ENCODE measurements at regions not wholly inside any gene's neighbourhood (a gene's known extent, or its start where the extent isn't known, plus 50 kb on each side); places are given as distances from the start of the nearest gene placed in this dataset.
"Not testable (repeated sequence)": the region's sequence is repeated elsewhere in the genome, so short reads cannot be mapped to it uniquely, and the experiment has no call there.

DNA sequence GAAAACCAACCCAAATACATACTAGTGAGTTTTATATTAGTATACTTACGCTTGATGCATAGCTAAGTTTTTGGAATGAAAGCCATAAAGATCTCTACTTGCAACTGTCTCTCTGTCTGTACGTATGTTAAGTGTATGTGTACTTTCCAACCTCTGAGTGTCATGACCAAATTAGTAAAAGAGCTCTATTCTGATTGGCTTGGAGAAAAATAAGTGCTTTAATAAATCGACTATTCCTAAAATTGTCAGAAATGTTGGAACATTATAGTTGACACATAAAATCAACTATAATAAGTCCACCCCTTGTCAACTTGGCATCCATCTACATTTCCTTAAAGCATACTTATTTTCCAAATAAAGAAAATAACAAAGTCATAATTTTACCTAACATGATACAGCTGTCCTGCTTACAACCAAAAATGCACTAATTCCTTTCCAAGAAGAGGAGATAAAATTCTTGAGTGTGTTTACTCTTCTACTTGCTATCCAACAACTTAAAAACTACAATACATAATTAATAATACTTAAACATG is 507.4 kb upstream of the ATP2B1 start:
- H3K9me3 ChIP-seq (ENCODE audit: insufficient read depth, low read length) = no peaks in the 10 kb centered on the region
- H3K9ac ChIP-seq (ENCODE audit: low read length) = no peak overlapping the region
- no peaks in the 10 kb centered on the region for H3K36me3 ChIP-seq (ENCODE audit: low read length)
- TF ChIP-seq, protein P1, sequence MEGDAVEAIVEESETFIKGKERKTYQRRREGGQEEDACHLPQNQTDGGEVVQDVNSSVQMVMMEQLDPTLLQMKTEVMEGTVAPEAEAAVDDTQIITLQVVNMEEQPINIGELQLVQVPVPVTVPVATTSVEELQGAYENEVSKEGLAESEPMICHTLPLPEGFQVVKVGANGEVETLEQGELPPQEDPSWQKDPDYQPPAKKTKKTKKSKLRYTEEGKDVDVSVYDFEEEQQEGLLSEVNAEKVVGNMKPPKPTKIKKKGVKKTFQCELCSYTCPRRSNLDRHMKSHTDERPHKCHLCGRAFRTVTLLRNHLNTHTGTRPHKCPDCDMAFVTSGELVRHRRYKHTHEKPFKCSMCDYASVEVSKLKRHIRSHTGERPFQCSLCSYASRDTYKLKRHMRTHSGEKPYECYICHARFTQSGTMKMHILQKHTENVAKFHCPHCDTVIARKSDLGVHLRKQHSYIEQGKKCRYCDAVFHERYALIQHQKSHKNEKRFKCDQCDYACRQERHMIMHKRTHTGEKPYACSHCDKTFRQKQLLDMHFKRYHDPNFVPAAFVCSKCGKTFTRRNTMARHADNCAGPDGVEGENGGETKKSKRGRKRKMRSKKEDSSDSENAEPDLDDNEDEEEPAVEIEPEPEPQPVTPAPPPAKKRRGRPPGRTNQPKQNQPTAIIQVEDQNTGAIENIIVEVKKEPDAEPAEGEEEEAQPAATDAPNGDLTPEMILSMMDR (IDR thresholded peaks at IDR 0.05; ENCODE audit: insufficient read depth, low read length, poor library complexity, severe bottlenecking) = no peak
- TF ChIP-seq EZH2phosphoT487 (conservative IDR thresholded peaks at IDR 0.05; ENCODE audit: low read length) = no peak
- H3K4me3 ChIP-seq (ENCODE audit: insufficient read depth, low read length, poor library complexity, severe bottlenecking) = no peak overlapping the region
- H3K79me2 ChIP-seq (ENCODE audit: insufficient read depth, low read length) = no peaks in the 10 kb centered on the region
- H3K27me3 ChIP-seq (ENCODE audit: low read length) = no peaks in the 10 kb centered on the region
- H3F3A ChIP-seq (ENCODE audit: insufficient read depth) = no peaks in the 10 kb centered on the region
- H4K20me1 ChIP-seq (ENCODE audit: low read depth, low read length) = no peaks in the 10 kb centered on the region
- H3K9me2 ChIP-seq (replicated peaks; ENCODE audit: insufficient read depth, low read length) = no peaks in the 10 kb centered on the region
- no peak overlapping the region for H2AFZ ChIP-seq (ENCODE audit: low read depth, low read length, severe bottlenecking)
- no peak overlapping the region for H3K27ac ChIP-seq (ENCODE audit: low read depth, low read length)
- no peak overlapping the region for H3K4me2 ChIP-seq (ENCODE audit: low read depth, low read length, poor library complexity, severe bottlenecking)

GRCh38 chr12:90211017-90211416 is 502.4 kb upstream of the ATP2B1 start:
- Histone ChIP-seq H3K4me3 (ENCODE audit: insufficient read depth, low read length, poor library complexity, severe bottlenecking) (no peak overlapping the region), H4K20me1 (ENCODE audit: low read depth, low read length) (no peaks in the 10 kb centered on the region), H3F3A (ENCODE audit: insufficient read depth) (no peaks in the 10 kb centered on the region), H3K36me3 (ENCODE audit: low read length) (no peaks in the 10 kb centered on the region), H3K4me2 (ENCODE audit: low read depth, low read length, poor library complexity, severe bottlenecking) (no peak overlapping the region), H2AFZ (ENCODE audit: low read depth, low read length, severe bottlenecking) (no peak overlapping the region), H3K27me3 (ENCODE audit: low read length) (no peaks in the 10 kb centered on the region), H3K79me2 (ENCODE audit: insufficient read depth, low read length) (no peaks in the 10 kb centered on the region), H3K9me3 (ENCODE audit: insufficient read depth, low read length) (peaks cover 7% of the 10 kb centered on the region; the same call in 1 of the 2 replicates), H3K9ac (ENCODE audit: low read length) (no peak overlapping the region), H3K9me2 (replicated peaks; ENCODE audit: insufficient read depth, low read length) (no peaks in the 10 kb centered on the region), H3K27ac (ENCODE audit: low read depth, low read length) (no peak overlapping the region)
- TF ChIP-seq, protein P1 (IDR thresholded peaks at IDR 0.05; ENCODE audit: insufficient read depth, low read length, poor library complexity, severe bottlenecking) = no peak
- no peak for TF ChIP-seq EZH2phosphoT487 (conservative IDR thresholded peaks at IDR 0.05; ENCODE audit: low read length)

DNA sequence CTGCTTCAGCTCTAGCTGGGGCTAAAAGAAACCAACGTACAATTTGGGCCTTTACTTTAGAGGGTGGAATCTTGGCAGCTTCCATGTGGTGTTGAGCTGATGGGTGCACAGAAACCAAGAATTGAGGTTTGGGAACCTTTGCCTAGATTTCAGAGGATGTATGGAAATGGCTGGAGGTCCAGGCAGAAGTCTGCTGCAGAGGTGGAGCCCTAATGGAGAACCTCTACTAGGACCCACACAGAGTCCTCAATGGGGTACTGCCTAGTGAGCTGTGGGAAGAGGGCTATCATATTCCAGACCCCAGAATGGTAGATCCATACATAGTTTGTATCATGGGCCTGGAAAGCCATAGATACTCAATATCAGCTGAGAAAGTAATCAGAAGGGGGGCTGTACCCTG is 500.4 kb upstream of the ATP2B1 start:
- Histone ChIP-seq H4K20me1 (ENCODE audit: low read depth, low read length) (no peaks in the 10 kb centered on the region), H2AFZ (ENCODE audit: low read depth, low read length, severe bottlenecking) (no peak overlapping the region), H3K9ac (ENCODE audit: low read length) (no peak overlapping the region), H3K4me2 (ENCODE audit: low read depth, low read length, poor library complexity, severe bottlenecking) (no peak overlapping the region), H3F3A (ENCODE audit: insufficient read depth) (no peaks in the 10 kb centered on the region), H3K36me3 (ENCODE audit: low read length) (no peaks in the 10 kb centered on the region), H3K4me3 (ENCODE audit: insufficient read depth, low read length, poor library complexity, severe bottlenecking) (no peak overlapping the region), H3K27me3 (ENCODE audit: low read length) (no peaks in the 10 kb centered on the region), H3K27ac (ENCODE audit: low read depth, low read length) (no peak overlapping the region), H3K9me3 (ENCODE audit: insufficient read depth, low read length) (peaks cover 7% of the 10 kb centered on the region; the same call in 1 of the 2 replicates), H3K9me2 (replicated peaks; ENCODE audit: insufficient read depth, low read length) (no peaks in the 10 kb centered on the region), H3K79me2 (ENCODE audit: insufficient read depth, low read length) (no peaks in the 10 kb centered on the region)
- TF ChIP-seq, protein P1 (IDR thresholded peaks at IDR 0.05; ENCODE audit: insufficient read depth, low read length, poor library complexity, severe bottlenecking) = no peak
- TF ChIP-seq EZH2phosphoT487 (conservative IDR thresholded peaks at IDR 0.05; ENCODE audit: low read length) = no peak

GRCh38 chr12:90208379-90208778 is 499.7 kb upstream of the ATP2B1 start:
- not testable (repeated sequence) for H3K27ac ChIP-seq (ENCODE audit: low read depth, low read length); H3K9me2 ChIP-seq (replicated peaks; ENCODE audit: insufficient read depth, low read length); H3K36me3 ChIP-seq (ENCODE audit: low read length); H3K4me2 ChIP-seq (ENCODE audit: low read depth, low read length, poor library complexity, severe bottlenecking); H3K9me3 ChIP-seq (ENCODE audit: insufficient read depth, low read length); H3K9ac ChIP-seq (ENCODE audit: low read length); H3K4me3 ChIP-seq (ENCODE audit: insufficient read depth, low read length, poor library complexity, severe bottlenecking); H3K79me2 ChIP-seq (ENCODE audit: insufficient read depth, low read length); H2AFZ ChIP-seq (ENCODE audit: low read depth, low read length, severe bottlenecking); H3F3A ChIP-seq (ENCODE audit: insufficient read depth); H3K27me3 ChIP-seq (ENCODE audit: low read length); H4K20me1 ChIP-seq (ENCODE audit: low read depth, low read length)
